AG04449 (cell line): ENCODE measurements at regions not wholly inside any gene's neighbourhood (a gene's known extent, or its start where the extent isn't known, plus 50 kb on each side); places are given as distances from the start of the nearest gene placed in this dataset.
A peak's percentile ranks its signal among the peaks of the same experiment; 100 is the strongest.

Experiments used
- CTCF ChIA-PET: fragments of 350-600 bp; formaldehyde crosslinking; extraction: SDS; loops from one replicate; lab custom pipeline; 2021; ENCODE audit warnings: antibody characterized with exemption; lab: Yijun Ruan, JAX
- POLR2A ChIA-PET: fragments of 400-600, 350-600 bp; formaldehyde crosslinking; extraction: SDS; loops from one replicate; lab custom pipeline; 2020; ENCODE audit warnings: antibody characterized with exemption, inconsistent platforms; lab: Yijun Ruan, JAX
- DNase-seq: peaks from one replicate; pipeline ENCODE4 v3.0.0-alpha.2; 2010; ENCODE audit warnings: low read depth, low spot score
- H3K4me3 ChIP-seq: 2 replicates; pipeline ENCODE4 v1.5.1; 2011; ENCODE audit warnings: low read depth, mild to moderate bottlenecking, control low read depth, low read length
- TF ChIP-seq, protein P1 (sequence below): IDR thresholded peaks from one replicate; pipeline ENCODE4 v1.5.1; 2011; ENCODE audit warnings: mild to moderate bottlenecking, moderate library complexity, low read length, control low read depth, inconsistent platforms; ENCODE audit not compliant: insufficient read depth; ENCODE audit errors: missing control alignments

GRCh38 chr2:223107825-223108224 is 55.8 kb downstream of the KCNE4 start:
- ChIA-PET POLR2A (no interaction called here), CTCF (no interaction called here)
- TF ChIP-seq, protein P1, sequence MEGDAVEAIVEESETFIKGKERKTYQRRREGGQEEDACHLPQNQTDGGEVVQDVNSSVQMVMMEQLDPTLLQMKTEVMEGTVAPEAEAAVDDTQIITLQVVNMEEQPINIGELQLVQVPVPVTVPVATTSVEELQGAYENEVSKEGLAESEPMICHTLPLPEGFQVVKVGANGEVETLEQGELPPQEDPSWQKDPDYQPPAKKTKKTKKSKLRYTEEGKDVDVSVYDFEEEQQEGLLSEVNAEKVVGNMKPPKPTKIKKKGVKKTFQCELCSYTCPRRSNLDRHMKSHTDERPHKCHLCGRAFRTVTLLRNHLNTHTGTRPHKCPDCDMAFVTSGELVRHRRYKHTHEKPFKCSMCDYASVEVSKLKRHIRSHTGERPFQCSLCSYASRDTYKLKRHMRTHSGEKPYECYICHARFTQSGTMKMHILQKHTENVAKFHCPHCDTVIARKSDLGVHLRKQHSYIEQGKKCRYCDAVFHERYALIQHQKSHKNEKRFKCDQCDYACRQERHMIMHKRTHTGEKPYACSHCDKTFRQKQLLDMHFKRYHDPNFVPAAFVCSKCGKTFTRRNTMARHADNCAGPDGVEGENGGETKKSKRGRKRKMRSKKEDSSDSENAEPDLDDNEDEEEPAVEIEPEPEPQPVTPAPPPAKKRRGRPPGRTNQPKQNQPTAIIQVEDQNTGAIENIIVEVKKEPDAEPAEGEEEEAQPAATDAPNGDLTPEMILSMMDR, result no peak
- H3K4me3 ChIP-seq, result no peak overlapping the region
- DNase-seq, result no peak

DNA sequence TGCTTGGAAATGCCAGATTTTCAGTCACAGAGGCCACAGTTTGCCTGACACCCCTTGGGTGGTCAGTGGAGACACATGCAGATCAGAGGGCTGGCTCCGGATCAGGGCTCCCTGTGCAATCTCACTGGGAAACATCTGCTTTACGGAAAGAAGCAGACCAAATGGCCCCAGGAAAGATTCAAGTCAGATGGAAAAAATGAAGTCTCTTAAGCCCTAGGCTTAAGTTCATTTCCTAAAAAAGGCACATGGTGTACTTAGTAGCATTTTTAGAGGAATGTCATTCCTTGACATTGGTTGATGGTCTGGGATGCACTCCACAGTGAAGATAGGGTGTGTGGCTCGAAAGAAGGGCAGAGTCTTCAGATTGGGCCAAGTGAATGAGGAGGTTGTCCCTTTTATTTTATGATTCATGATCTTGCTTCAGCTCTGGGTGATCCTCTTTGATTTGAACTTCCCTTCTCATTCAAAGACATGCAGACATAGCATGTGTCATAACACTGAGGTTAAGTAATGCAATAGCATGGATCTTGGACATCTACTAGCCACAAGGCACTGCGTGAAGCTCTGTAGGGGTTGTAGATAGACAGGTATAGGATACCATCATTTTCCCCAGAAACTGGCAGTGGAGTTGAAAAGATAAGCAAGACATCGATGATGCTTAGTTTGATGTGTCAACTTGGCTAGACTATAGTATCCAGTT is 56.5 kb downstream of the KCNE4 start:
- no peak overlapping the region for H3K4me3 ChIP-seq
- TF ChIP-seq, protein P1, result no peak
- ChIA-PET POLR2A (no interaction called here), CTCF (interaction anchor here (0.6 kb wide), 1 partner anchor 8 kb away, joined by 3 read pairs; no protein-coding TSS in a partner anchor)
- no peak for DNase-seq

DNA sequence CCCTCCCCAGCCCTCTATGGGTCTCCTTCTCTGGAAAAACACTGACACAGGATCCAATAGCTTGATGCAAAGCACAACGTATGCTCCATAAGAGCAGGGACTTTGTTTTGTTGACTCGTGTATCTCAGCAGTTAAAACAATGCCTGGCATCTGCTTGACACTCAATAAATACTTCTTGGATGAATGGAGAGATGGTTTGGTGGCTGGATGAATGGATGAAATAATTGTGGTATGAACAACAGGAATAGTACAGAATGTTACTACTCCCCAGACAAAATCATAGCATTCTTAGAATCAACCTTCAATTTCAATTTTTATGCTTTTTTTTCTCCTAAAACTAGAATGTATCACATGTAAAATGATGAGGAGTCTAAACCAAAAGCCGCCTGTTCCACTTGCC is 57.4 kb downstream of the KCNE4 start:
- POLR2A ChIA-PET, result no interaction called here
- TF ChIP-seq, protein P1, result no peak
- CTCF ChIA-PET, result interaction anchor here (0.6 to 5.6 kb wide), 3 partner anchors 9 to 138 kb away, joined by 3 to 38 read pairs (median 9); no protein-coding TSS in a partner anchor
- H3K4me3 ChIP-seq, result no peak overlapping the region
- DNase-seq, result peak; percentile 42

DNA sequence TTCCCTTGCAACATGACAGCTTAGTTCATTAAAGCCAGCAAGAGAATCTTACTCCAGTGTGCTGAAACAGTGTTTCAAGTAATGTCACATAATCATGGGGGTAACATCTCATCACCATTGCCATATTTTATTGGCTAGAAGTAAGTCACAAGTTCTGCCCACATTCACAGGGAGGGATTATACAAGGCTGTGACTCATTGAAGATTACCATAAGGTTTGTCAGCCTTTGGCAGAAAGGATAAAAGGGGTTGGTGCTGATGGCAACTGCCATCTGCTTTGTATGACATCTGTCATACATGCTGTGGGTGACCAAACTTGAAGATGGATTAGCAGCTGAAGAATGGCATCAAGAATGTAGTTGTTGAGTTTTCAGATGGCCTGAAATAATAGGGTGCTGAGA is 61.2 kb downstream of the KCNE4 start:
- CTCF ChIA-PET, result interaction anchor here (1.1 to 5.6 kb wide), 2 partner anchors 9 to 12 kb away, joined by 3 to 38 read pairs; no protein-coding TSS in a partner anchor
- no peak for DNase-seq
- H3K4me3 ChIP-seq, result no peak overlapping the region
- TF ChIP-seq, protein P1, result no peak
- POLR2A ChIA-PET, result no interaction called here

GRCh38 chr2:223114170-223114569 is 62.2 kb downstream of the KCNE4 start:
- DNase-seq, result peak; percentile 23
- ChIA-PET POLR2A (no interaction called here), CTCF (interaction anchor here (5.6 kb wide), 1 partner anchor 13 kb away, joined by 38 read pairs; no protein-coding TSS in a partner anchor)
- TF ChIP-seq, protein P1, result no peak
- no peak overlapping the region for H3K4me3 ChIP-seq

GRCh38 chr2:223114917-223115316 is 62.9 kb downstream of the KCNE4 start:
- TF ChIP-seq, protein P1, result no peak
- no peak for DNase-seq
- ChIA-PET CTCF (interaction anchor here (5.6 kb wide), 1 partner anchor 14 kb away, joined by 38 read pairs; no protein-coding TSS in a partner anchor), POLR2A (no interaction called here)
- H3K4me3 ChIP-seq, result no peak overlapping the region
